ENCODE measurements at regions not wholly inside any gene's neighbourhood (a gene's known extent, or its start where the extent isn't known, plus 50 kb on each side); places are given as distances from the start of the nearest gene placed in this dataset.
A peak's percentile ranks its signal among the peaks of the same experiment; 100 is the strongest.

DNA sequence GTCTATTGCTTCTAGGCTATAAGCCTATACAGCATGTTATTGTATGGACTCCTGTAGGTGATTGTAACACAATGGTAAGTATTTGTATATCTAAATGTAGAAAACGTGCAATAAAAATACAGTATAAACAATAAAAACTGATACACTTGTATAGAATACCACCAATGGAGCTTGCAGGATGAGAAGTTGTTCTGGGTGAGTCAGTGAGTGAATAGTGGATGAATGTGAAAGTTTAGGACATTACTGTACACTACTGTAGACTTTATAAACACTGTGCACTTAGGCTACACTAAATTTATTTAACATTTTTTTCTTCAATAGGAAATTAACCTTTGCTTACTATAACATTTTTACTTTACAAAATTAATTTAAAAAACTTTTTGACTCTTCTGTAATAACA, 679.2 kb upstream of the ZNF804A start:
- Mint-ChIP-seq H3K4me3 (no peak overlapping the region), H3K36me3 (ENCODE audit: low read depth) (no peaks in the 10 kb centered on the region), H3K27me3 (ENCODE audit: low read depth) (no peaks in the 10 kb centered on the region), H3K4me1 (no peaks in the 10 kb centered on the region), H3K9me3 (peaks cover 5% of the 10 kb centered on the region), H3K27ac (no peak overlapping the region)
- TF ChIP-seq, protein P1, sequence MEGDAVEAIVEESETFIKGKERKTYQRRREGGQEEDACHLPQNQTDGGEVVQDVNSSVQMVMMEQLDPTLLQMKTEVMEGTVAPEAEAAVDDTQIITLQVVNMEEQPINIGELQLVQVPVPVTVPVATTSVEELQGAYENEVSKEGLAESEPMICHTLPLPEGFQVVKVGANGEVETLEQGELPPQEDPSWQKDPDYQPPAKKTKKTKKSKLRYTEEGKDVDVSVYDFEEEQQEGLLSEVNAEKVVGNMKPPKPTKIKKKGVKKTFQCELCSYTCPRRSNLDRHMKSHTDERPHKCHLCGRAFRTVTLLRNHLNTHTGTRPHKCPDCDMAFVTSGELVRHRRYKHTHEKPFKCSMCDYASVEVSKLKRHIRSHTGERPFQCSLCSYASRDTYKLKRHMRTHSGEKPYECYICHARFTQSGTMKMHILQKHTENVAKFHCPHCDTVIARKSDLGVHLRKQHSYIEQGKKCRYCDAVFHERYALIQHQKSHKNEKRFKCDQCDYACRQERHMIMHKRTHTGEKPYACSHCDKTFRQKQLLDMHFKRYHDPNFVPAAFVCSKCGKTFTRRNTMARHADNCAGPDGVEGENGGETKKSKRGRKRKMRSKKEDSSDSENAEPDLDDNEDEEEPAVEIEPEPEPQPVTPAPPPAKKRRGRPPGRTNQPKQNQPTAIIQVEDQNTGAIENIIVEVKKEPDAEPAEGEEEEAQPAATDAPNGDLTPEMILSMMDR (IDR thresholded peaks at IDR 0.05; ENCODE audit: unreplicated experiment in 3 of 3), result no peak

DNA sequence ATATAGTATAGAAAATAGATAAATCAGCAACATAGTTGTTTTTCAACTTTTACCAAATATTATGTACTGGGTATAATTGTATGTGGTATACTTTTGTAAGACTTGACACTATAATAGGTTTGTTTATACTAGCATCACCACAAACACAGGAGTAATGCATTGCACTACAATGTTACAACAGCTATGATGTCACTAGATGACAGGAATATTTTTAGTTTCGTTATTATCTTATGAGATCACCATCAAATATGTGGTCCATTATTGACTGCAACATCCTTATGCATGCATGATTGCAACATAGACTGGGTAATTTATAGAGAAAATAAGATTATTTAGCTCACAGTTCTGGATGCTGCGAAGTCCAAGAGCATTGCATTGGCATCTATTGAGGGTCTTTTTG, 678.4 kb upstream of the ZNF804A start:
- TF ChIP-seq, protein P1 (IDR thresholded peaks at IDR 0.05; ENCODE audit: unreplicated experiment in 3 of 3), result no peak
- H3K4me1 Mint-ChIP-seq, result no peaks in the 10 kb centered on the region
- H3K9me3 Mint-ChIP-seq, result peaks cover 8% of the 10 kb centered on the region
- no peak overlapping the region for H3K4me3 Mint-ChIP-seq
- H3K27me3 Mint-ChIP-seq (ENCODE audit: low read depth), result no peaks in the 10 kb centered on the region
- no peaks in the 10 kb centered on the region for H3K36me3 Mint-ChIP-seq (ENCODE audit: low read depth)
- H3K27ac Mint-ChIP-seq, result no peak overlapping the region

DNA sequence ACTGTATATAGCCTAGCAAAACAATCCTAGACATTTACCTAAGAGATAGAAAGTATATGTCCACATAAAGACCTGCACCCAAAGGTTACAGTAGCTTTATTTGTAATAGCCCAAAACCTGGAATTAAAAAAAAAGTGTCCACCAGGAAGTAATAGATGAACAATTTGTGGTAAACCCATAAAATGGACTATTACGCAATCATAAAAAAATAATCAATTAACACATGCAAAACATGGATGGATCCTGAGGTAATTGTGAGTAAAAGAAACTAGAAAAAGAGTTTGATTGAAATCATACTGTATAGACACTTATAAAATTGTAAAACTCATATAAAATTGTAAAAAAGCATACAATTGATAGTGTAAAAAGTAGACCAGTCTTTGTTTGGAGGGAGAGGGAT, 673.0 kb upstream of the ZNF804A start:
- Mint-ChIP-seq H3K36me3 (ENCODE audit: low read depth) (no peaks in the 10 kb centered on the region), H3K27me3 (ENCODE audit: low read depth) (no peaks in the 10 kb centered on the region), H3K4me1 (peaks cover 21% of the 10 kb centered on the region), H3K9me3 (peaks cover 6% of the 10 kb centered on the region), H3K4me3 (no peak overlapping the region), H3K27ac (no peak overlapping the region)
- TF ChIP-seq, protein P1 (IDR thresholded peaks at IDR 0.05; ENCODE audit: unreplicated experiment in 3 of 3), result no peak

DNA sequence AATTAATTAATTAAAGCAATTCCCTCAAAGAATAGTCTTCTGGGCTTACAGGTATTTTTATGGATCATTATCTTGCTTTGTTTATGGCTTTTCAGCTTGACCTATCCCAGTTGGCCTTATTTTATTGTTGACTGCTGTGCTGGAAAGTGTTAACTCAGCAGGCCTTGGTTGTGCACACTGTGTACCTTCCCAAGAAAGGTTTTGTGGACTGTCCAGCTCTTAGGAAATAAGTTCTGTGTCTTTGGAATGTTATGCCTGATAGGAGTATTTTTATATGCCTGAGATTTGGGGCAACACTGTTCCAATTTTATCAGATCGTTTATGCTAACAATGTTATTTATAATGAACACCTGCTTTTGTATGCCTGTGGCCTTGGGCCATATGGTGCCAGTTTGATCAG, 671.9 kb upstream of the ZNF804A start:
- peaks cover 21% of the 10 kb centered on the region for H3K4me1 Mint-ChIP-seq
- H3K27me3 Mint-ChIP-seq (ENCODE audit: low read depth), result no peaks in the 10 kb centered on the region
- no peak overlapping the region for H3K4me3 Mint-ChIP-seq

DNA sequence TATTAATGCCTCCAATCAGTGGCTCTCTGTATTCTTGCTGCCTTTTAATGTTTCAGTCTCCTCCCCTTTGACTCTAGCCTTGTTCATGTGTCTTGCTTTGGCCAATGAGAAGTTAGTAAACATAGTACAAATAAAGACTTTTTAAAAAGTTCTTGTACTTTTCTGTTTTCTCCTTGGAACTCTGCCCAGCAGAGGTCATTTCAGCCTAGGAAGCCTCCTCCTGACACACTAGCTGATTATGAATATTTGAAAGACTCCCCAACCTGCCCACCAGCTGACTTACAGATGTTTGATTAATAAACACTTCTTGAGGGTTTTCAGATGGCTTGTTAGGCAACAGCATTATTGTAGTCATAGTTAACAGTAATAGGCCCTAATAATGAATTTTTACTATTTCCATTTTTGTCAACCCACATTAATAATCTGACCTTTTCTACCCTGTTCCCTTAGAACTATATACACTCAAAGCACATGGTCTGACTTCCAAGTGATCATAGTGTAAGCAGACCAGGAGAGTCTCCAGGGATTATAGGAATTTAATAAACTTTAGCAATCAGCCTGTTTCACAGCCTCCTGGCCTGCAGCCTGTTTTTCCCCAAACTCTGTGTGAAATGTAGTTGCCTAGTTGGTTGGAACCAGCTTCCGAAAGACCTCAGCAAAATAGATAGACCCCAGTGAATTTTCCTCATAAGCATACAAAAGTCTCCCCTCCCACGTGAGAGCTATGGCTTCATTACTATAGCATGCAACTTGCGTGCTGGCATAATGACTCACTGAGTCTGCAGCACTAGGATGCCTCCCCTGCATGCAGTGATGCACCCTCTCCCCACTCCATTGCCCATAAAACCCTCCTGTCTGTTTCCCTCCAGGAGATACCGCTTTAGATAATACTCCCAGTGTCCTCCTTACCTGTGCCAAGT, 670.7 kb upstream of the ZNF804A start:
- peaks cover 21% of the 10 kb centered on the region for H3K4me1 Mint-ChIP-seq
- TF ChIP-seq, protein P1 (IDR thresholded peaks at IDR 0.05; ENCODE audit: unreplicated experiment in 3 of 3), result no peak
- no peaks in the 10 kb centered on the region for H3K27me3 Mint-ChIP-seq (ENCODE audit: low read depth)
- peak overlapping the region in 2 of 3 experiments; percentile 11 to 22 for H3K27ac Mint-ChIP-seq
- H3K36me3 Mint-ChIP-seq (ENCODE audit: low read depth), result no peaks in the 10 kb centered on the region
- no peak overlapping the region for H3K4me3 Mint-ChIP-seq
- peaks cover 3% of the 10 kb centered on the region for H3K9me3 Mint-ChIP-seq

More for the DNA sequence above, 671.9 kb upstream of the ZNF804A start:
- no peaks in the 10 kb centered on the region for H3K36me3 Mint-ChIP-seq (ENCODE audit: low read depth)
- TF ChIP-seq, protein P1 (IDR thresholded peaks at IDR 0.05; ENCODE audit: unreplicated experiment in 3 of 3), result no peak
- no peak overlapping the region for H3K27ac Mint-ChIP-seq
- H3K9me3 Mint-ChIP-seq, result peaks cover 3% of the 10 kb centered on the region

DNA sequence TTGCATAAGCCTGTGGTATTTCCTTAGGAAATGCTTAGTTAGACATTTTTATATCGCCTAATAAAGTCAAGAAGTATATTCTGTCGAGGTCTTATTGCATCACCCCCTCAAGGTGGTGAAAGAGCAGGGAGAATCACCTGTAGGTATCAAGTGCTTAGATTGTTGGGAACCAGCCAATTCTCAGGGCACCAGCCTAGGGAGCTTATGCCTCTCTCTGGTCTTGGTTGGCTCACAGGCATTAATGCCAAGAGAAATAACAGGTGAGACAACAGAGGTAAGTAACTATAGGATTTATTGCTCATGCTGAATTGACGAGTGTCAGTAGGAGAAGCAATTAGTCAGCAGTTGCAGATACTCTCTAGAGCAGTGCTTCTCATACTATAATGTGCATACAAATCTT, 663.3 kb upstream of the ZNF804A start:
- no peaks in the 10 kb centered on the region for H3K4me1 Mint-ChIP-seq
- peaks cover 11% of the 10 kb centered on the region for H3K9me3 Mint-ChIP-seq
- no peak overlapping the region for H3K27ac Mint-ChIP-seq
- no peaks in the 10 kb centered on the region for H3K27me3 Mint-ChIP-seq (ENCODE audit: low read depth)
- no peaks in the 10 kb centered on the region for H3K36me3 Mint-ChIP-seq (ENCODE audit: low read depth)
- H3K4me3 Mint-ChIP-seq, result no peak overlapping the region
- TF ChIP-seq, protein P1 (IDR thresholded peaks at IDR 0.05; ENCODE audit: unreplicated experiment in 3 of 3), result no peak

All from nephron (organoid).